Activated CD4-positive, alpha-beta T cell treated with anti-CD3 and anti-CD28 coated beads for 1 hour (primary cell): ENCODE measurements at regions not wholly inside any gene's neighbourhood (a gene's known extent, or its start where the extent isn't known, plus 50 kb on each side); places are given as distances from the start of the nearest gene placed in this dataset.

Experiments used
- DNase-seq: peaks from one replicate; pipeline ENCODE4 v3.0.0-alpha.2; 2020

- no peak for DNase-seq
These were observed 321.6 kb upstream of the HS6ST1 start for GRCh38 chr2:128640166-128640844.

GRCh38 chr2:128640845-128641360 lies 322.2 kb upstream of the HS6ST1 start:
- DNase-seq = no peak

GRCh38 chr2:128641421-128642080 lies 322.9 kb upstream of the HS6ST1 start:
- no peak for DNase-seq

GRCh38 chr2:128642316-128642715 lies 323.6 kb upstream of the HS6ST1 start:
- DNase-seq = no peak

GRCh38 chr2:128642821-128643220 lies 324.2 kb upstream of the HS6ST1 start:
- no peak for DNase-seq

GRCh38 chr2:128643221-128644065 lies 324.8 kb upstream of the HS6ST1 start:
- no peak for DNase-seq

- DNase-seq = no peak
These were observed 325.5 kb upstream of the HS6ST1 start for GRCh38 chr2:128644156-128644555.

- no peak for DNase-seq
These were observed 326.1 kb upstream of the HS6ST1 start for GRCh38 chr2:128644718-128645256.

GRCh38 chr2:128645631-128646030 lies 327.0 kb upstream of the HS6ST1 start:
- DNase-seq = no peak

- DNase-seq = no peak
These were observed 327.4 kb upstream of the HS6ST1 start for GRCh38 chr2:128646091-128646490.

GRCh38 chr2:128646691-128647090 lies 328.0 kb upstream of the HS6ST1 start:
- no peak for DNase-seq

GRCh38 chr2:128651000-128651399 lies 332.3 kb upstream of the HS6ST1 start:
- no peak for DNase-seq

GRCh38 chr2:128654408-128654807 lies 335.7 kb upstream of the HS6ST1 start:
- no peak for DNase-seq

GRCh38 chr2:128660836-128661235 lies 342.2 kb upstream of the HS6ST1 start:
- no peak for DNase-seq

- no peak for DNase-seq
These were observed 342.6 kb upstream of the HS6ST1 start for GRCh38 chr2:128661311-128661710.

GRCh38 chr2:128662051-128662471 lies 343.4 kb upstream of the HS6ST1 start:
- DNase-seq = no peak

GRCh38 chr2:128663371-128664050 lies 344.8 kb upstream of the HS6ST1 start:
- no peak for DNase-seq

GRCh38 chr2:128664499-128664971 lies 345.9 kb upstream of the HS6ST1 start:
- DNase-seq = no peak

GRCh38 chr2:128665113-128665512 lies 346.4 kb upstream of the HS6ST1 start:
- no peak for DNase-seq

- DNase-seq = no peak
These were observed 347.9 kb upstream of the HS6ST1 start for GRCh38 chr2:128666596-128666995.

- no peak for DNase-seq
These were observed 348.7 kb upstream of the HS6ST1 start for GRCh38 chr2:128667391-128667790.

GRCh38 chr2:128668946-128669345 lies 350.3 kb upstream of the HS6ST1 start:
- no peak for DNase-seq

GRCh38 chr2:128670066-128670465 lies 351.4 kb upstream of the HS6ST1 start:
- DNase-seq = no peak
